Stimulated activated naive CD4-positive, alpha-beta T cell treated with Interleukin-2 at 50 U/mL for 16 hours (primary cell): ENCODE measurements at regions not wholly inside any gene's neighbourhood (a gene's known extent, or its start where the extent isn't known, plus 50 kb on each side); places are given as distances from the start of the nearest gene placed in this dataset.

ENCODE experiments used
- DNase-seq: peaks from one replicate; lab custom pipeline; 2025; lab: John Stamatoyannopoulos, UW

GRCh38 chr3:103629391-103629790 is 1194.6 kb downstream of the ZPLD1 start:
- no peak for DNase-seq

- DNase-seq = no peak
Observed at GRCh38 chr3:103644450-103644849, 1209.6 kb downstream of the ZPLD1 start.

- DNase-seq = no peak
Observed at GRCh38 chr3:103653996-103654395, 1219.2 kb downstream of the ZPLD1 start.

GRCh38 chr3:103657756-103658155 is 1222.9 kb downstream of the ZPLD1 start:
- no peak for DNase-seq

- no peak for DNase-seq
Observed at GRCh38 chr3:103660810-103661209, 1226.0 kb downstream of the ZPLD1 start.

- DNase-seq = no peak
Observed at GRCh38 chr3:103662591-103662990, 1227.8 kb downstream of the ZPLD1 start.

- DNase-seq = no peak
Observed at GRCh38 chr3:103672346-103672745, 1237.5 kb downstream of the ZPLD1 start.

GRCh38 chr3:103684904-103685303 is 1250.1 kb downstream of the ZPLD1 start:
- DNase-seq = no peak

- DNase-seq = no peak
Observed at GRCh38 chr3:103685939-103686338, 1251.1 kb downstream of the ZPLD1 start.

GRCh38 chr3:103690536-103690935 is 1255.7 kb downstream of the ZPLD1 start:
- no peak for DNase-seq

- no peak for DNase-seq
Observed at GRCh38 chr3:103693831-103694230, 1259.0 kb downstream of the ZPLD1 start.

GRCh38 chr3:103698646-103699045 is 1263.8 kb downstream of the ZPLD1 start:
- DNase-seq = no peak

GRCh38 chr3:103699228-103699627 is 1264.4 kb downstream of the ZPLD1 start:
- DNase-seq = no peak

GRCh38 chr3:103705641-103706040 is 1270.8 kb downstream of the ZPLD1 start:
- DNase-seq = no peak

- DNase-seq = no peak
Observed at GRCh38 chr3:103706671-103707070, 1271.9 kb downstream of the ZPLD1 start.

- no peak for DNase-seq
Observed at GRCh38 chr3:103711670-103712069, 1276.9 kb downstream of the ZPLD1 start.

- DNase-seq = no peak
Observed at GRCh38 chr3:103712320-103713008, 1277.6 kb downstream of the ZPLD1 start.

GRCh38 chr3:103729547-103729946 is 1294.7 kb downstream of the ZPLD1 start:
- no peak for DNase-seq

GRCh38 chr3:103730744-103731143 is 1295.9 kb downstream of the ZPLD1 start:
- DNase-seq = no peak

GRCh38 chr3:103752986-103753385 is 1318.2 kb downstream of the ZPLD1 start:
- DNase-seq = no peak

GRCh38 chr3:103767635-103768034 is 1332.8 kb downstream of the ZPLD1 start:
- no peak for DNase-seq

- DNase-seq = no peak
Observed at GRCh38 chr3:103785017-103785416, 1350.2 kb downstream of the ZPLD1 start.

- DNase-seq = no peak
Observed at GRCh38 chr3:103785537-103785936, 1350.7 kb downstream of the ZPLD1 start.

GRCh38 chr3:103786296-103786695 is 1351.5 kb downstream of the ZPLD1 start:
- DNase-seq = no peak
